HL-60 (cell line): ENCODE measurements at regions not wholly inside any gene's neighbourhood (a gene's known extent, or its start where the extent isn't known, plus 50 kb on each side); places are given as distances from the start of the nearest gene placed in this dataset.

Experiments
- DNase-seq, 2 experiments: peaks; one replicate each; pipeline ENCODE4 v3.0.0-alpha.2; 2010 to 2020; ENCODE audit warnings: low read depth in 1 of 2, low spot score in 1 of 2
- H3K27ac ChIP-seq: fragments of 250-450 bp; sonication (Bioruptor Pico); replicated peaks from 2 replicates; pipeline ENCODE4 v1.5.1; 2020; ENCODE audit warnings: mild to moderate bottlenecking, moderate library complexity
- H3K27me3 ChIP-seq: fragments of 250-450 bp; sonication (Bioruptor Pico); 2 replicates; pipeline ENCODE4 v1.5.1; 2021; ENCODE audit warnings: mild to moderate bottlenecking, moderate library complexity; ENCODE audit not compliant: insufficient read depth, poor library complexity, severe bottlenecking
- H3K4me3 ChIP-seq: replicated peaks from 2 replicates; pipeline ENCODE4 v1.5.1; 2011; ENCODE audit warnings: mild to moderate bottlenecking, control low read depth, low read length; ENCODE audit not compliant: insufficient read depth
- CTCF ChIP-seq: IDR thresholded peaks from one replicate; pipeline ENCODE4 v1.5.1; 2011; ENCODE audit warnings: low read length, control low read depth, inconsistent platforms; ENCODE audit not compliant: insufficient read depth
- GABPA ChIP-seq: IDR thresholded peaks from 2 replicates; pipeline ENCODE4 v1.6.1; 2012; ENCODE audit warnings: low read depth
- POLR2AphosphoS5 ChIP-seq: IDR thresholded peaks from 2 replicates; pipeline ENCODE4 v1.6.1; 2012; ENCODE audit warnings: low read depth
- REST ChIP-seq: IDR thresholded peaks from 2 replicates; pipeline ENCODE4 v1.6.1; 2012; ENCODE audit warnings: low read depth; ENCODE audit not compliant: insufficient replicate concordance
- SPI1 ChIP-seq: IDR thresholded peaks from 2 replicates; pipeline ENCODE4 v1.6.1; 2012; ENCODE audit warnings: low read depth, mild to moderate bottlenecking, borderline replicate concordance

GRCh38 chr1:213335084-213335483, 284.0 kb downstream of the RPS6KC1 start:
- no peak for TF ChIP-seq SPI1
- TF ChIP-seq CTCF, result no peak
- no peak for TF ChIP-seq POLR2AphosphoS5
- TF ChIP-seq GABPA, result no peak
- no peak for TF ChIP-seq REST
- Histone ChIP-seq H3K4me3 (no peak overlapping the region), H3K27me3 (no peaks in the 10 kb centered on the region), H3K27ac (no peak overlapping the region)
- DNase-seq, result no peak

- no peak for DNase-seq
- TF ChIP-seq POLR2AphosphoS5 (no peak), GABPA (no peak), REST (no peak), CTCF (no peak), SPI1 (no peak)
- Histone ChIP-seq H3K27me3 (no peaks in the 10 kb centered on the region), H3K4me3 (no peak overlapping the region), H3K27ac (no peak overlapping the region)
Measured at GRCh38 chr1:213337025-213337678, 286.1 kb downstream of the RPS6KC1 start.

GRCh38 chr1:213340593-213340992, 289.6 kb downstream of the RPS6KC1 start:
- DNase-seq, result no peak
- no peaks in the 10 kb centered on the region for H3K27me3 ChIP-seq
- no peak overlapping the region for H3K27ac ChIP-seq
- H3K4me3 ChIP-seq, result no peak overlapping the region
- no peak for TF ChIP-seq REST
- no peak for TF ChIP-seq SPI1
- no peak for TF ChIP-seq GABPA
- TF ChIP-seq POLR2AphosphoS5, result no peak
- TF ChIP-seq CTCF, result no peak
